ENCODE measurements at regions not wholly inside any gene's neighbourhood (a gene's known extent, or its start where the extent isn't known, plus 50 kb on each side); places are given as distances from the start of the nearest gene placed in this dataset.

- DNase-seq = no peak
Measured at GRCh38 chr17:34116306-34116705, 138.8 kb upstream of the CCL2 start.

DNA sequence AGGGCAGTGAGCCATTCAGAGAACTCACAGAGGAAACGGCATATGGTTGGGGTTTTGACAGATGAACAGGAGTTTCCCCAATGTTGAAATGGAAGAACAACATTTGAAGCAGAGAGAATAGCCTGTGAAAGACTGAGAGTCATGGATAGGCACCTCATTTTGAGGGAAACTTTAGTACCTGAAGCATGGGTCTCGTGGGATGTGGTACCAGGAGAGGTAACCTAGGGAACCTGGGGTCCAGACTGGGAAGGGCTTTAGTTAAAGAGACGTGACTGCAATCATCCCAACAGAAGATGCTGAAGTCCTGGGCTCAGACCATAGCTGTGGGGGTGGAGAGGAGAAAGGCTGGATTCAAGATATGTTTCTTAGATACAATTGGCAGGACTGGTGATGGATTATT, 137.8 kb upstream of the CCL2 start:
- no peak for DNase-seq

DNA sequence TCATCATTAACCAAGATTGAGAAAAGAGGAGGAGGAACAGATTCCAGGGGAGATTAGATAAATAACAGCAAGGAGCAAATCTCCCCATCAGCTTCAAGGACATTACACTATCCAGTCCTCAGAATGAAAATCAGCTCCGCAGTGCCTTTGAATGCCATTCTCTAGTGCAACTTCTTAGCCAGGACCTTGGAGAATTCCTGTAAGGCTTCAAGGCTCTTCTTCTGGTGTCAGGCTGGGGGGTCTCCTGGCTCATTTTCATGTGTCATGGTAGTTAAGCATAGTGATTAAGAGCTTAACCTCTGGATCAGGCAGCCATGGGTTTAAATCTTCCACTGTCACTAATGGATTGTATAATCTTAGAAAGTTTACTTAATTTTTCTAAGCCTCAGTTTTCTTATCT, 137.3 kb upstream of the CCL2 start:
- no peak for DNase-seq

- no peak for DNase-seq
Measured at GRCh38 chr17:34118564-34118963, 136.5 kb upstream of the CCL2 start.

GRCh38 chr17:34121311-34121710, 133.8 kb upstream of the CCL2 start:
- DNase-seq = no peak

DNA sequence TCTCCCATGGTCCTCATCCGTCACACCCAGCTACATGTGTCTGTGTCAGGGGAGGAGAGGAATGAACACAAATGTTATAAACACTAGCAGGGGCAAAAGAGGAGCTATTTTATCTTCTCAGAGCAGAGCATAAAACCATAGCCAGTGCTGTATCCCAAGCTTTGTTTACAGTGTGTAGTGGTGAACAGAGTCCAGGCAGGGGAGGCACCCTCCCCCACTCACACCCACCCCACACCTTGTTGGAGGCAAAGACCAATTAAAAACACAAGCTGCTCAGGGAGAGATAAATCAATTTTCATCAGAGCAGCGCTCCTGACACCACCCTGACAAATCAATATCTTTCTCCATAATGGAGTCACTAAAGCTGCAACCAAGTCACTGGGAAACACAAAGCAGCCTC, 132.6 kb upstream of the CCL2 start:
- DNase-seq = no peak

- no peak for DNase-seq
Measured at GRCh38 chr17:34125010-34125409, 130.1 kb upstream of the CCL2 start.

DNA sequence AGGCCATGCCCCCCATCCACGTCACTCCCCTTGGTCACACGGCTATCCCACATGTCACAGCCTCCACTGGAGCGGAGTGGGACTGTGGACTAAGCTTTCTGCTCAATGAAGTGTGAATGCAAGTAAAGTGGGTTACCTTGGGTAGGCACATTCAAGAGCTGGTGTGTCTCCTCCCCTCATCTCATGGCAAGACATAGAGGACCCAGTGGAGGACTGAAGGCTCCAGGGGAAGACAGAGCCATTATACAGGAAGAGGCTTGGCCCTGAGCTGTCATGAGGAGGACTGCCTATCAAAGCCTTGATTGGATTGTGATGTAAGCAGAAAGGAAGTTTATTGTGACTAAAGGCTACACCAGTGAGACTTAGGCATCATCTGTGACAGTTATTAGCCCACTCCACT, 129.2 kb upstream of the CCL2 start:
- DNase-seq = no peak

DNA sequence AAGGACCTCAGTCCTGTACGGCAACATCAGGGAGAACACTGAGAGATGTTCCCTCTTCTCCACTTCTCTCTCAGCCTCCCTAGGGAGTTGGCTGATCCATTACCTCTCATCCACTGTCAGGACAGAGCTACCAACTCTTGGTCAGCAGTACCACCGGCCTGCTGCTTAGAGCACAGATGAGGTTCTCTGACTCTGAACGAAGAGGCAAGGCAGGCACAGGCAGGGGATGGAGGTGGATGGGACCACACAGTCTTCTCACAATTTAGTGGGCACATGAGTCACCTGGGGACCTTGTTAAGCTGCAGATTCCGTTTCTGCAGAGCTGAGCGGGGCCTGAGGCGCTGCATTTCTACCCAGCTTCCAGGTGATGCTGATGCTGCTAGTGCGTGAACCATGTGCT, 128.6 kb upstream of the CCL2 start:
- DNase-seq = no peak

DNA sequence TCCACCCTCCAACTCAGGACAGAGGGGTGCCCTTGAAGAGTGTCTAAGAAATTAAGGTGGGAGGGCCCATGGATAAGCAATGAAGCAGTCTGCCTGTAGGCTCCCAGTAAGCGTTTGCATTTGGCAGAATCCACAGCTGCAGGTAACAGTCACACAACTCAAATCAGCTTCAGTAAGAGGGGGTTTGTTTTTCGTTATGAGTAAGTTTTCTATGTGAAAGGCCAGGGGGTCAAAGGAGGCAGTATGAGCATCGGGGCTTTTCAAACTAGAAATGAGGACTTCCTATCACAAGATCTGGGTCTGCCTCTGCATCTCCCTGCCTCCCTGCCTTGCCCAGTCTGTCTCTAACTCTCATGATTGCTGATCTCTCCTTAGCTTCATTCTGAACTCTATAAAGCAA, 128.1 kb upstream of the CCL2 start:
- DNase-seq = no peak

DNA sequence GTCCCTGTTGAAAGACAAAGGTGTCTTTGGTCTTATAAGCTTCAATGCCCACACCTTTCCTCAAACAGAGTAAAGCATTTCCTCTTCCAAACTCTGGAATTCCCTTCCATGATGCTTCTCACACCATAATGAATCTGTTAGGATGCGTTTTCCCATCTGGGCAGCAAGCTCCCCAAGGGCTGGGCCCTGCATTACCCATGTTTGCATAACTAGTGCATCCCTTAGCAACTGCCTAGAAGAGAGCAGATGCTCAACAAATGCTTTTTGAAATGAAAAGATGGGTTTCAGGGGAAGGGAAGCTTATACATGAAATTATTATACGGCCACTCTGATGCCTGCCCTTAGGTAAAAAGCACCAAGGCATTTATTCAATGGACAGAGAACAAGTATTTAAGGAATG, 124.5 kb upstream of the CCL2 start:
- no peak for DNase-seq

DNA sequence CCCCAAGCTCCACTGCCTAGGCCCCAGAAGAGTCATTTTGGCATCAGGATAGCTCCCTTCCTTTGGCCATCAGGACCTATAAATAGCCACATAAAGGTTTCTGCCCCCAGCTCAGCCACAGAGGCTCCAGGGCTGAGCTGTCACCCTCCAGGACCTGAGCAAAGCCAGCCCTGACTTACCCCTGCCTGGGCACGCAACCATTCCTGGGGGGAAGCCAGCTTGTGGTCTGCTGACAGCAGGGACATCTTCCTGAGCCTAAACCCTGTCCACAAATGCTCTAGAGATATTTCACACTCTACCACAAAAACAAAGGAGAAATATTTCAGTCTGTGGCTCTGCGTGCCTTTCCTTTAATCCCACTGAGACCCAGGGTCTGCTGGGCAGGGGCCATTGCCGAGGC, 123.7 kb upstream of the CCL2 start:
- DNase-seq = no peak

- DNase-seq = no peak
Measured at GRCh38 chr17:34133350-34133749, 121.7 kb upstream of the CCL2 start.

DNA sequence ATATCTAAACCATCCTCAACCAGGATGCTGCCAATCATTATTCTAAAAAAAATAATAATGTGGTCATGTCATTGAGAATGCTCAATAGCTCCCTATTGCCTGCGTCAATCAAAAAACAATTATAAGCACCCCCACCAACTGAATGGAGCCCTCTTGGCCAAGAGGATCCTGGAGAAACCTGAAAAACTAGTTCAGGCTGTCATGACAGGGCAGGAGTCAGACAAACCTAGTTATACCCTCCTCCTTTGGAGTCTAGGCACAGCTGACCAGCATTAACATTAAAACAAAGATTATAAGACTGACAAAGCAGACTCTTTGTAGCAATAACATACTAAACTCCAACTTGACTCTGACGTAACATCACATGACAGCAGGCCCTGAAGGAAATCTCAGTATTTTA, 119.2 kb upstream of the CCL2 start:
- DNase-seq = no peak

- no peak for DNase-seq
Measured at GRCh38 chr17:34140006-34140405, 115.1 kb upstream of the CCL2 start.

GRCh38 chr17:34141590-34141989, 113.5 kb upstream of the CCL2 start:
- DNase-seq = no peak

- DNase-seq = no peak
Measured at GRCh38 chr17:34143430-34143829, 111.7 kb upstream of the CCL2 start.

DNA sequence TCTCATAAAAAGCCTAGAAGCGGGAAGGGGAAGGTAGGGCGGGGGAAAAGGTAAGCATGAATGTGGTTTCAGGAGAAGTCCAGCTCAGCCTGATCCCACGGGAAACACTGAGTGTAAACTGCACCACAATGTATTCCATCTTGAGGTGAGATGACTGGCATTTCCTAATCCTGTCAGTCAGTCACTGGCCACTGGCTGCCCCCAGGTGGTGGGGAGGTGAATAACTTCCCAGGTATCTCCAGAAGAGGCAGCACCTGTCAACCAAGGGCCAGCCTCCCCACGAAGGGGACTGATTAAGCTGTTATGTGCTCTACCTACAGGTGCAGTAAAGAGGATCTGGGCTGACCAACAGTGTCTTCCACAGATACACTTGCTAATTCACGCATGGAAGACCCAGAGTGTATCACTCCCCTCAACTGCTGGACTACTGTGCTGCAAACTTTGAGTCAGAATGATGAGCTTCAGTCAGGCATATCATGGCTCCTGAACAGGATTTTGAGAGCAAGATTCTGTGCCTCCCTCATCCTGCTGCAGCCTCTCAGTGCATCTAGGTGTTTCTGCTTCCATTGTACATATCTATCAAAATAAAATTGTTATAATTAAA, 108.5 kb upstream of the CCL2 start:
- DNase-seq = no peak

GRCh38 chr17:34151102-34151501, 104.0 kb upstream of the CCL2 start:
- no peak for DNase-seq

DNA sequence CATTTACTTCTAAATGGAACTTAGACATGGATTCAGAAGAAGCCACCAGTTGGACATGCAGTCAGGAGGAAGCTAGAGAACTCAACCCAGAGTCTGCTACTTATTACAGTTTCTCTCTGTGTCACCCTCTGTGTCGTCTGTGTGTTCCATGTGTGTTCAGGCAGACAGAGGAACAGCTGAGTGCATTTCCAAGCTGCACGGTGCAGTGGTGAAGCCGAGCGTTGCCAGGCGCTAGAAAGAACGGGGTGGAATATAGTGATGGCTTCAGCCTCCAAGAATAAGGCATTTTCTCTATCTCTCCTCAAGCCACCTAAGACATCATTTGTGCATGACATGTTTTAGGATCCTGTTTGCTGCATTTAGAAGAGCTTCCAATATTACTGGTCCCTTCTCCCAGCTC, 101.1 kb upstream of the CCL2 start:
- no peak for DNase-seq

DNA sequence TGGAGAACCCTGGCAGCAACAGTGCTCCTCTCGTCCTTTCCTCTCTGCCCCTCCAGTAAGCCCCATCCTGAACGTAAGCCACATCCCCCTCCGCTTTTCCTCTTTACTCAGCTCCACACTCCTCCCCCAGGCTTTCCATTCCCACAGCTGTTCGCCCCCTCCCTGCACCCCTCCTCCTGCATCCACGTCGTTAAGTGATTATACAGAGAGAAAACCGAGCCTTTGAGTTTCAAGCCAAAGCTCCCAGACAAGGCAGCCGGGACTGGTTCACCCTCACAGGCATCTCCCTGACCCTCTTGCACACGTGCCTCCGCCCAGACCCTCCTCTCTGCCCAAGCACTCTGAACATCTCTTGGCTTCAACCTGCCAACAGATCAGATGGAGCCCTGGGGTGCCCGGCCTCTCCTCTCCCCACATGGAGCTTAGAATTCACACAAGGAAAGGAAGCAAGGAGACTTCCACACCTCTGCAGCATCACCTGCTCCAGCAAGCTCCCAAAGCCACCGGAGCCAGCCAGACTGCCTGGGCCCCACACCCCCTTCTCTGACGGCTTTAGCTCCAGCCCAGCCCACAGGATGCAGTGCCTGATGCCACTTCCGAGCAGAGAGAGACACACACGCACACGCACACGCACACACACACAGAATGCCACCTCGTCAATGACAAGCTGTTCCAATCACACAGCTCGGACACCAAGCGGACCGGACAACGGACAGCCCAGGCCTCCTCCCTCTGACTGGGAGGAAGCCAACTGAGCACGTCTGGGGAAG, 99.9 kb upstream of the CCL2 start:
- no peak for DNase-seq

DNA sequence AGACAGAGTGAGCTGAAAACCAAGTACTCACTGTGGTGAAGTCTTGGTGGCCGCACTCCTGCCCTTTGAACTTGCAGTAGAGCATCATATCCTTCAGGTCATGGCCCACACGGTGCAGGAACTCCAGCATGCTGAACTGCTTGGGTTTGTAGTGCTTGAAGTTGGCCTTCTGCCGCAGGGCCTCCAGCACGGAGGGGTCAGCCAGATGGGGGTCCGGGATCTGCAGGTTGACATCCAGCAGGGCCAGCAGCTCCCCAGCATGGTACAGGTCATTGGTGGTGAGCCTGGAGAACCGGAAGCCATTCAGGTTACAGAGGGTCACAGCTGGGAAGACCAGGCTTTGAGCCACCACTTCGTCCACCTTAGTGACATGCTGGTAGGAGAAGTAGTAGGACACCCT, 99.1 kb upstream of the CCL2 start:
- no peak for DNase-seq

- DNase-seq = no peak
Measured at GRCh38 chr17:34156401-34156740, 98.7 kb upstream of the CCL2 start.

- no peak for DNase-seq
Measured at GRCh38 chr17:34156741-34157589, 98.1 kb upstream of the CCL2 start.
